GM23338 (cell line): ENCODE measurements at regions not wholly inside any gene's neighbourhood (a gene's known extent, or its start where the extent isn't known, plus 50 kb on each side); places are given as distances from the start of the nearest gene placed in this dataset.

Source experiments
- ATAC-seq: fragments of 200-7000 bp; cut with Tn5 transposase; 3 replicates; pipeline ENCODE4 v1.9.1; 2020
- DNase-seq: peaks from one replicate; pipeline ENCODE4 v3.0.0-alpha.2; 2015; ENCODE audit warnings: low spot score
- H2AFZ ChIP-seq: fragments of 200-600 bp; sonication (generic); 2 replicates; pipeline ENCODE4 v1.8.0; 2016; ENCODE audit warnings: antibody characterized with exemption, mild to moderate bottlenecking, moderate library complexity
- H3F3A ChIP-seq: fragments of 200-600 bp; sonication (generic); replicated peaks from 2 replicates; pipeline ENCODE4 v1.8.0; 2017; ENCODE audit warnings: antibody characterized with exemption, mixed run types, low read depth
- H3K27ac ChIP-seq: fragments of 200-600 bp; sonication (generic); 2 replicates; pipeline ENCODE4 v1.6.1; 2016; ENCODE audit warnings: low read depth
- H3K27me3 ChIP-seq: fragments of 200-600 bp; sonication (generic); 2 replicates; pipeline ENCODE4 v1.8.0; 2016; ENCODE audit warnings: mild to moderate bottlenecking, mixed run types, moderate library complexity; ENCODE audit not compliant: insufficient read depth
- H3K36me3 ChIP-seq: fragments of 200-600 bp; sonication (generic); 2 replicates; pipeline ENCODE4 v1.8.0; 2016; ENCODE audit warnings: mild to moderate bottlenecking; ENCODE audit not compliant: insufficient read depth
- H3K4me1 ChIP-seq: fragments of 200-600 bp; sonication (generic); 2 replicates; pipeline ENCODE4 v1.8.0; 2016; ENCODE audit warnings: mild to moderate bottlenecking, moderate library complexity; ENCODE audit not compliant: insufficient read depth
- H3K4me2 ChIP-seq: fragments of 200-600 bp; sonication (generic); 2 replicates; pipeline ENCODE4 v1.7.1; 2017; ENCODE audit warnings: mixed run types
- H3K4me3 ChIP-seq: fragments of 200-600 bp; sonication (generic); 2 replicates; pipeline ENCODE4 v1.6.1; 2016; ENCODE audit warnings: mixed run types
- H3K79me2 ChIP-seq: fragments of 200-600 bp; sonication (generic); replicated peaks from 2 replicates; pipeline ENCODE4 v1.8.0; 2017; ENCODE audit warnings: mild to moderate bottlenecking; ENCODE audit not compliant: insufficient read depth
- H3K9me2 ChIP-seq: fragments of 200-600 bp; sonication (generic); 2 replicates; pipeline ENCODE4 v1.8.0; 2017; ENCODE audit not compliant: insufficient read depth
- H4K20me1 ChIP-seq: fragments of 200-600 bp; sonication (generic); replicated peaks from 2 replicates; pipeline ENCODE4 v1.8.0; 2017; ENCODE audit warnings: mild to moderate bottlenecking; ENCODE audit not compliant: insufficient read depth
- H3K27ac Mint-ChIP-seq: 2 replicates; pipeline ENCODE4 v1.8.0; 2020; ENCODE audit warnings: inconsistent platforms, mild to moderate bottlenecking, moderate library complexity, mixed read lengths
- H3K27me3 Mint-ChIP-seq: 3 replicates; pipeline ENCODE4 v1.8.0; 2022; ENCODE audit warnings: low read depth, mild to moderate bottlenecking, moderate library complexity, mixed read lengths, inconsistent platforms; ENCODE audit not compliant: insufficient read depth, poor library complexity
- H3K36me3 Mint-ChIP-seq: 3 replicates; pipeline ENCODE4 v1.8.0; 2021; ENCODE audit warnings: low read depth, mild to moderate bottlenecking, inconsistent platforms, moderate library complexity, mixed read lengths
- H3K4me1 Mint-ChIP-seq: 3 replicates; pipeline ENCODE4 v1.8.0; 2020; ENCODE audit warnings: mild to moderate bottlenecking, inconsistent platforms, mixed read lengths
- H3K4me3 Mint-ChIP-seq: 3 replicates; pipeline ENCODE4 v1.8.0; 2021; ENCODE audit warnings: moderate library complexity, mild to moderate bottlenecking, inconsistent platforms, mixed read lengths
- H3K9me3 Mint-ChIP-seq: 3 replicates; pipeline ENCODE4 v1.8.0; 2020; ENCODE audit warnings: moderate library complexity, mild to moderate bottlenecking, inconsistent platforms, mixed read lengths
- CREB1 ChIP-seq: fragments of 250-450 bp; sonication (Bioruptor Pico); IDR thresholded peaks from 2 replicates; pipeline ENCODE4 v1.5.0; 2020; ENCODE audit warnings: low read depth, mild to moderate bottlenecking, moderate library complexity
- CTCF ChIP-seq, 2 experiments: fragments of 200-600 bp in 1 of 2; sonication (generic) in 1 of 2; conservative IDR thresholded peaks; 2 replicates each; pipeline versions ENCODE4 v1.5.1 to v1.6.1; 2016 to 2017; ENCODE audit warnings: antibody characterized with exemption in 2 of 2, low read depth in 2 of 2, mild to moderate bottlenecking in 2 of 2, moderate library complexity in 1 of 2
- ETS1 ChIP-seq: IDR thresholded peaks from 2 replicates; pipeline ENCODE4 v1.6.1; 2016; ENCODE audit warnings: antibody characterized with exemption
- EZH2 ChIP-seq: fragments of 200-600 bp; sonication (generic); IDR thresholded peaks from one replicate; pipeline ENCODE4 v1.8.0; 2017; ENCODE audit warnings: antibody characterized with exemption, mild to moderate bottlenecking, low read depth; ENCODE audit not compliant: unreplicated experiment
- EZH2phosphoT487 ChIP-seq: fragments of 200-600 bp; sonication (generic); IDR thresholded peaks from one replicate; pipeline ENCODE4 v1.8.1; 2018; ENCODE audit warnings: antibody characterized with exemption; ENCODE audit not compliant: unreplicated experiment
- JUNB ChIP-seq: IDR thresholded peaks from one replicate; pipeline ENCODE4 v1.6.1; 2016; ENCODE audit warnings: antibody characterized with exemption; ENCODE audit not compliant: unreplicated experiment
- NANOG ChIP-seq: IDR thresholded peaks from 2 replicates; pipeline ENCODE4 v1.6.1; 2016; ENCODE audit warnings: antibody characterized with exemption, borderline replicate concordance
- POLR2AphosphoS5 ChIP-seq: IDR thresholded peaks from 2 replicates; pipeline ENCODE4 v1.6.1; 2016; ENCODE audit warnings: antibody characterized with exemption, low read depth
- REST ChIP-seq: IDR thresholded peaks from one replicate; pipeline ENCODE4 v1.6.1; 2018; ENCODE audit warnings: antibody characterized with exemption; ENCODE audit not compliant: unreplicated experiment
- STAT1 ChIP-seq: IDR thresholded peaks from one replicate; pipeline ENCODE4 v1.6.1; 2016; ENCODE audit warnings: antibody characterized with exemption; ENCODE audit not compliant: unreplicated experiment
- ZNF114 ChIP-seq: fragments of 250-450 bp; sonication (Bioruptor Pico); IDR thresholded peaks from 2 replicates; pipeline ENCODE4 v1.5.0; 2020; ENCODE audit warnings: mild to moderate bottlenecking, moderate library complexity
- ZNF331 ChIP-seq: fragments of 250-450 bp; sonication (Bioruptor Pico); IDR thresholded peaks from 2 replicates; pipeline ENCODE4 v1.5.0; 2020; ENCODE audit warnings: low read depth, mild to moderate bottlenecking, moderate library complexity
- ZNF462 ChIP-seq: fragments of 250-450 bp; sonication (Bioruptor Pico); IDR thresholded peaks from 2 replicates; pipeline ENCODE4 v1.5.0; 2020; ENCODE audit warnings: mild to moderate bottlenecking, moderate library complexity

- TF ChIP-seq ZNF331 (CRISPR knock-in tag) (no peak), ETS1 (no peak), JUNB (no peak), ZNF114 (CRISPR knock-in tag) (no peak), CREB1 (no peak), ZNF462 (CRISPR knock-in tag) (no peak), EZH2 (no peak), STAT1 (no peak), POLR2AphosphoS5 (no peak), CTCF (conservative IDR thresholded peaks at IDR 0.05; ENCODE audit: low read depth in 2 of 2) (no peak), EZH2phosphoT487 (no peak), REST (no peak), NANOG (no peak)
- Histone ChIP-seq H3K27ac (no peak overlapping the region), H2AFZ (no peak overlapping the region), H3K4me3 (no peak overlapping the region), H3F3A (no peaks in the 10 kb centered on the region), H3K9me2 (no peaks in the 10 kb centered on the region), H3K36me3 (no peaks in the 10 kb centered on the region), H4K20me1 (no peaks in the 10 kb centered on the region), H3K27me3 (no peaks in the 10 kb centered on the region), H3K79me2 (no peaks in the 10 kb centered on the region), H3K4me2 (no peak overlapping the region), H3K4me1 (no peaks in the 10 kb centered on the region)
- no peaks in the 10 kb centered on the region for H3K4me1 Mint-ChIP-seq
- ATAC-seq = no peak
- no peak for DNase-seq
- no peak overlapping the region for H3K27ac Mint-ChIP-seq
- peaks cover 8% of the 10 kb centered on the region; the same call in 2 of the 3 replicates for H3K36me3 Mint-ChIP-seq
- peaks cover 65% of the 10 kb centered on the region for H3K9me3 Mint-ChIP-seq
- H3K27me3 Mint-ChIP-seq = peaks cover 8% of the 10 kb centered on the region
- H3K4me3 Mint-ChIP-seq = no peak overlapping the region
These were observed 77.1 kb upstream of the TTC34 start for GRCh38 chr1:2878591-2878990.
